Pancreas (tissue), 10 donors: ENCODE measurements at regions not wholly inside any gene's neighbourhood (a gene's known extent, or its start where the extent isn't known, plus 50 kb on each side); places are given as distances from the start of the nearest gene placed in this dataset.
A peak's percentile ranks its signal among the peaks of the same experiment; 100 is the strongest.

ENCODE experiments used
- ATAC-seq, 4 donors: fragments of 200-7000 bp; cut with Tn5 transposase; one replicate each; pipeline versions ENCODE4 v1.8.0 to v1.9.1; 2020; ENCODE audit warnings: mild to moderate bottlenecking in 4 of 4, moderate library complexity in 4 of 4
- DNase-seq, 6 donors: peaks; one replicate each; pipeline ENCODE4 v3.0.0-alpha.2; 2020
- FAIRE-seq: peaks from 2 replicates; lab custom pipeline; 2012; peaks lifted over from hg19 to GRCh38; lab: Jason Lieb, UNC
- H3K27ac ChIP-seq, 4 donors: fragments of 200-600 bp; sonication (generic); 1 replicate in 3 of 4; 2 replicates in 1 of 4; pipeline versions ENCODE4 v1.5.0 to v1.8.0; 2020
- H3K27me3 ChIP-seq, 4 donors: fragments of 200-600 bp; one replicate each; pipeline ENCODE4 v1.8.0; 2021
- H3K36me3 ChIP-seq, 3 donors: fragments of 200-600 bp; sonication (generic) in 1 of 3; one replicate each; pipeline versions ENCODE4 v1.5.0 to v1.8.0; 2020 to 2021
- H3K4me1 ChIP-seq, 3 donors: fragments of 200-600 bp; one replicate each; pipeline ENCODE4 v1.8.0; 2021
- H3K4me3 ChIP-seq, 4 donors: fragments of 200-600 bp; sonication (generic) in 2 of 4; one replicate each; pipeline versions ENCODE4 v1.5.0 to v1.8.0; 2020 to 2021
- H3K9me3 ChIP-seq, 4 donors: fragments of 200-600 bp; one replicate each; pipeline ENCODE4 v1.8.0; 2021
- CTCF ChIP-seq, 4 donors: fragments of 200-600 bp; sonication (generic) in 3 of 4; IDR thresholded peaks; one replicate each; pipeline versions ENCODE4 v1.5.0 to v1.8.0; 2021; ENCODE audit warnings: antibody characterized with exemption in 4 of 4
- WGBS, 2 donors: extraction: QIAGEN DNeasy Blood & Tissue Kit; methylation state at CpG; one replicate each; pipeline ENCODE4 v1.1.7; 2013; 5-methylcytosine and 5-hydroxymethylcytosine counted together
- intact Hi-C, 3 donors: fragments of 100-400 bp; cut with DNase I; formaldehyde crosslinking; loops; one replicate each; pipeline versions ENCODE4 v1.11.1 to v1.14.2; 2022
- donor health status: healthy with polysubstance abuse.
- donor health status: DM: no; HTN: no; CAD: no; lungs with moderate emphysema.
- donor health status: DM: no; HTN: no; CAD: no.
- donor health status: control.
- donor health status: control.
- donor health status: Bipolar disorder and iron deficiency.
- donor health status: DM: yes; HTN: yes; CAD: no.
- donor health status: DM: no; HTN: no; CAD: no.
- donor health status: DM: no; HTN: no; CAD: no.
- donor health status: DM: yes; HTN: yes; CAD: no.

GRCh38 chr12:25058012-25058411, 109.1 kb upstream of the BCAT1 start:
- Histone ChIP-seq H3K4me1 (peaks cover 4 to 28% (median 20%) of the 10 kb centered on the region in 3 donors), H3K27ac (no peak overlapping the region), H3K4me3 (no peak overlapping the region), H3K36me3 (no peaks in the 10 kb centered on the region), H3K27me3 (no peaks in the 10 kb centered on the region), H3K9me3 (no peaks in the 10 kb centered on the region)
- intact Hi-C loops: no loop called here
- no peak for FAIRE-seq
- DNase-seq: no peak
- TF ChIP-seq CTCF (IDR thresholded peaks at IDR 0.05): no peak
- no peak for ATAC-seq
- WGBS, 2 donors: 74 to 77% methylated on average over 5 of the region's 5 CpGs

- intact Hi-C loops: no loop called here
- WGBS, 2 donors: 43 to 44% methylated on average over 3 of the region's 3 CpGs
- no peak for ATAC-seq
- peaks cover 4 to 32% (median 20%) of the 10 kb centered on the region in 3 donors for H3K4me1 ChIP-seq
- TF ChIP-seq CTCF (IDR thresholded peaks at IDR 0.05): no peak
- H3K9me3 ChIP-seq: no peaks in the 10 kb centered on the region
- FAIRE-seq: no peak
- no peaks in the 10 kb centered on the region for H3K36me3 ChIP-seq
- H3K27me3 ChIP-seq: no peaks in the 10 kb centered on the region
- peak overlapping the region in 2 of 4 donors; percentile 46 to 75 for H3K27ac ChIP-seq
- no peak for DNase-seq
- no peak overlapping the region for H3K4me3 ChIP-seq
These were observed 107.7 kb upstream of the BCAT1 start for GRCh38 chr12:25056486-25057130.

- FAIRE-seq (no peak), DNase-seq (peak in 2 of 6 donors; percentile 34 to 39), ATAC-seq (peak; percentile 21 to 61 (median 30))
- 35 to 50% methylated on average over 5 of the region's 5 CpGs for WGBS, 2 donors
- TF ChIP-seq CTCF (IDR thresholded peaks at IDR 0.05): no peak
- H3K9me3 ChIP-seq: no peaks in the 10 kb centered on the region
- H3K36me3 ChIP-seq: no peaks in the 10 kb centered on the region
- H3K4me3 ChIP-seq: no peak overlapping the region
- no peaks in the 10 kb centered on the region for H3K27me3 ChIP-seq
- intact Hi-C loops: no loop called here
- peak overlapping the region in 2 of 4 donors; percentile 46 to 75 for H3K27ac ChIP-seq
- peaks cover 4 to 32% (median 14%) of the 10 kb centered on the region in 3 donors for H3K4me1 ChIP-seq
These were observed 107.1 kb upstream of the BCAT1 start for GRCh38 chr12:25056011-25056410.

- intact Hi-C loops: no loop called here
- Histone ChIP-seq H3K4me1 (peaks cover 0 to 29% (median 10%) of the 10 kb centered on the region in 3 donors), H3K27me3 (no peaks in the 10 kb centered on the region), H3K27ac (peak overlapping the region; percentile 47 to 84 (median 71)), H3K4me3 (peak overlapping the region in 2 of 4 donors; percentile 34 to 47), H3K36me3 (no peaks in the 10 kb centered on the region), H3K9me3 (no peaks in the 10 kb centered on the region)
- ATAC-seq (peak in 3 of 4 donors; percentile 23 to 55 (median 44)), FAIRE-seq (no peak), DNase-seq (peak in 2 of 6 donors; percentile 16 to 40)
- TF ChIP-seq CTCF (IDR thresholded peaks at IDR 0.05): no peak
- 31 to 36% methylated on average over 5 of the region's 5 CpGs for WGBS, 2 donors
These were observed 105.9 kb upstream of the BCAT1 start for GRCh38 chr12:25054783-25055144.
